ENCODE measurements at regions not wholly inside any gene's neighbourhood (a gene's known extent, or its start where the extent isn't known, plus 50 kb on each side); places are given as distances from the start of the nearest gene placed in this dataset.

- no peak for DNase-seq
Observed at GRCh38 chr12:45553204-45553603, 176.3 kb upstream of the ARID2 start.

- peak; percentile 52 to 69 for DNase-seq
Observed at GRCh38 chr12:45557016-45557415, 172.5 kb upstream of the ARID2 start.

DNA sequence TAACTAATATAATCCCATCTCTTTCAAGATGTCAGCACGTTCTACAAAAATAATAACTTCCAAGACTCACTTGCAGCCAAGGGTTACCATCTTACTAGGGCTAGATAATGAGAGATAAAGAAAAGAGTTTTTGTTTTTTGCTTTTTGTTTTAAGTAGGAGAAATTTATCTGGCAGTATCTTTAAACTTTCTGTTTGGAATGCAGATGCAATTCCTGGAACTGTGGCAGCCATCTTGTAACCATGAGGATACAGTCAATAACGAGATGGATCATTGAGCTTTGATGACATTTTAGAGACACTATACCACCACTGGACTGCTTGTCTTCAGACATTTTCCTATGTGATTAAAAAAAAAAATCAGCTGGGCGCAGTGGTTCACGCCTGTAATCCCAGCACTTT lies 171.2 kb upstream of the ARID2 start:
- DNase-seq, result no peak

DNA sequence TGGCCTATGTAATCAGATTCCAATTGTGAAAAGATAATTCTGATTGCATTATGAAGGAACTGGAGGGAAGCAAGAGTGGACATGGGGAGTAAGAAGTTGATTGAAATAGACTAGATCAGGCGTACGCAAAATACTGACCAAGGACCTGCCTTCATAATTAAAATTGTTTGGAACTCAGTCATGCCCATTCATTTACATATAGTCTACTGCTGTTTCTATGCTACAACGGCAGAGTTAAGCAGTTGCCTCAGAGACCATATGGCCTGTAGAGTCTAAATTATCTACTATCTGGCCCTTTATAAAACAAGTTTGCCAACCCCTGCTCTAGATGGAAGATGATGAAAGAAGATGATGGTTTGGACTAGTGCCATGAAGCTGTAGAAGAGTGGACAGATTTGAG lies 170.0 kb upstream of the ARID2 start:
- no peak for DNase-seq

DNA sequence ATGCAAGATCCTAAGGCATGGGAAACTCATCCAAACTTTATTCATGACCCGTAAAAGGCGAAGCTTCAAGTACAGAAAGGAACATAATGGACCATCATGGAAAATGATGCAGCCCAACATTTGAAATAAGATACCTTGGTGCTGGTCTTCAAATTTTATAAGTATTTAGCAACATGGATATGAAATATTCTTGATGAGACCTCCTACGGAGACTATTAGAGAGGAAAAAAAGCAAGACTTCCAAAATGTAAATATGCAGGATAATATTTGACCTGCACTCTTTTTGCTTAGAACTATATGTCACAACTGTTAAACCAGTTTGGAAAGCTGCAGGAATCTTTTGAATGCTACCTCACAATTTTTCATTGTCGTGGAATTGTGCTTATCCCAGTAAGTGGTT lies 168.8 kb upstream of the ARID2 start:
- DNase-seq, result no peak

GRCh38 chr12:45561488-45561887 lies 168.0 kb upstream of the ARID2 start:
- no peak for DNase-seq

DNA sequence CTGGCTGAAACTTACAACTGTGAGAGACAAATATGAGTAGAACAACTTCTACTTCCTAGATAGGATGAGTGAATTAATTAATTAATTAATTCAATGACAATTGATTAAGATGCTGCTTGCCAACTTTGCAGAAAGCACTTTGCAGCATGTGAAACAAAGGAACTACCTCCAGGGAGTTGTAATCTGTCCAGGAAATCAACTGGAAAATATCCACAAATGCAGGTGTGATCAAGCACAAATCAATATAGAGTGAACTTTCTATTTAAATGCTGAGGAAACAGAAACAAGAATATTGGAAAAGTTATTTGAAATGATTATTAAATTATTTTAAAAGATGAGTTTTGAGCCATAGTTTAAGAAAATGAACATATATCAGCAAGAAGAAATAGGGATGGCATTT lies 163.9 kb upstream of the ARID2 start:
- DNase-seq, result no peak

DNA sequence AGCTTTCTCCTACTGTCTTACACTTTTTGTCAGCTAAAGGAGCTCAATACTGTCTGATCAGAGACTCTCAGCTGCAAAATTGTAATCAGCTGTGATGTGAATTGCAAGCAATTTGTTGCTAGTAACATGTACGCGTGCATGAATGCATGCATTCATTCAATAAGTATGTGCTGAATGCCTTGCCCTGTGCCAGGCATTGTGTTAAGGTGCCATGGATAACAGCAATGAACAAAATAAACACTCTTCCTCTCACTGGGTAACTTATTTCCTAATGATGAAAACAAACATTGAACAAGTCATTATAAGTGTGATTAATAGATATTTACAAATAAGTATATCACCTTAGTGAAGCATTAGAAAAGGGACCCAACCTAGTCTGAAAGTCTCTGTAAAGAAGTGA lies 163.2 kb upstream of the ARID2 start:
- no peak for DNase-seq

DNA sequence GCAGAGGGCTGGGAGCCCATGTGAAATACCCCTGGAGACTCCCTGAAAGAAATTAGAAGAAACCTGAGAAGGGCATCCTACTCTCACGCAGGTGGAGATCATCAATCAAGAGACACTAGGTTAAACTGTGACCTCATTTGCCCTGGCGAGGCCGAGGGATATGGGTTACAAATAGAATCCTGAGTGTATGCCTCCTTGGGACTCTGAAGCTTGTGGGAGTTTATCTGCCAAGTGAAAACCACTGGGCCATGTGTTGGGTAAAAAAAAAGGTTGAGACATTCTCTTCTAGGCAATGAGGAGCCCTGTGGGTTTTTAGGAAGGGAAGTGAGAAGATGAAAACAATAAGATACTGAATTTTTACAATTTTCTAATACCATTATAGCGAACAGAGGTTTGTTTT lies 160.7 kb upstream of the ARID2 start:
- DNase-seq, result peak; percentile 41 to 56

- no peak for DNase-seq
Observed at GRCh38 chr12:45570501-45570900, 159.0 kb upstream of the ARID2 start.

- DNase-seq, result no peak
Observed at GRCh38 chr12:45572114-45572513, 157.4 kb upstream of the ARID2 start.

DNA sequence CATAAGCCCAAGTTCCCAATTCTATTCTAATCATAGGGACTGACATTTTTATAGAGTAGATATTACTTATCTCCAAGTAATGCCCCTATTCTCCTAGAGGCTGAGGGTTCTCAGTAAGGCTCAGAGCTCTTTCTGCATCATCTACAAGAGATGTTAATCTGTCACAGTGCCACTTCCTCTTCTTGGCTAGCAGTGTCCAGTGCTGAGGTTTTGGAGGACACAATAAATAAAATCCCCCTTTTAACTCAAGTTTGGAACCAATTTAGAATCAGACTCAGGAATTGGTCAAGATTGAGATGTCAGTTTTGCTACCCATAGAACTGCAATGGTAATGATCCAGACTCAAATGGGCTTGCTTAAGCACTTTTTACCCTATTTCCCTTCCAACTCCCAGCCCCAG lies 154.1 kb upstream of the ARID2 start:
- DNase-seq, result peak; percentile 8 to 9

DNA sequence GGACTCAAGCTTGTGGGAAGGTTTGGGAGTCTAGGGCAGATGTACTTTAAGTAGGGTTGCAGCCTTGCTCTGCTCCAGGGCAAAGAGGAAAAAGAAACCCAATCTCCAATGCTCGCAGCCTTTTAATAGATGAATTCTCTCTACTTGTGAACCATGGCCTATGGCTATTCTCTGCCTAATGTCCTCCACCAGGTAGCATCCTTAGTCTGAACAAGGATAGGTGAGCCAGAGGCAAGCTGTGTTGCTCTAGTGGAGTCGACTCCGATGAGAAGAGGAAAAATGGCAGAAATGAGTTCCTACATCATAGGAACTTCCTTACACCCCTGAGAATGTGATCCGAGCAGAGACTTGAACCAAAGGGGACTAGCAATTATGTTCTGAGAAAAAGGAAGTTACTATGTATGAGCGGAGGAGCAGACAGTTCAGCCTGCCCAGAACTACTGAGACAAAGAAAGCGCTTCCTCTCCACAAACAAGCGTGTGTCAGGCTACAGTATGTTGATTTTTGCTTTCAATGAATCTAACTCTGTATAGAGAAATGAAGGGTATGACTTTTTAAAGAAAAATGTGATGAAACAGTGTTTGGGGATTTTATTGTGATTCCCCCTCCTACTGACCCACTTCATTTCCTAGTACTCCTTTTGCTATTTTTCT lies 153.6 kb upstream of the ARID2 start:
- peak; percentile 91 to 94 for DNase-seq

GRCh38 chr12:45577844-45578399 lies 151.6 kb upstream of the ARID2 start:
- DNase-seq, result no peak

DNA sequence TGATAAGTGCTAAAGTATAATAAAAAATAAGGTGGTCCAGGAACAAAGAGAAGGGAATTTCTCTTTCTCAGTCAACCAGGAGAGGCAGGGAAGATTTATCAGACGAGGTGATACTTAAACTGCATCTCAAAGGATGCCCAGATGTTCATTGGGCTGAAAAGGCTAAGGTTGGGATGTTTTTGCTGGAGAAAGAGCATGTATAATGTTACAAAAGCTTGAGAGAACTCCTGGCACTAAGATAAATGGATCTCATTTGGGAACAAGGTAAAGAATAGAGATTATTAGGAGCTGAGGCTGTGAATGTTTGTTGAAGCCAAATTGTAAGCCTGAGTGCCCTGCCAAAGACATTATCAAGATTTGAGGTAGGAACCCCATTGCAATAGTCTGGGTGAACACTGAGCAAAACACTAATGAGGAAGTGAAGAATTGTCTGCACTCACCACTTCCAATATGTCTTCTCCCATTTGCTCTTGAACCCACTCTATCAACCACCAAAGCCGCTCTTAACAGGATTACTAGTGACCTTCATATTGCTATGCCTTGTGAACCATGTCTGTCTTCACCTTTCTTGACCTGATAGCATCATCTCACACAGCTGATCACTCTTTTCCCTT lies 149.0 kb upstream of the ARID2 start:
- DNase-seq, result no peak

DNA sequence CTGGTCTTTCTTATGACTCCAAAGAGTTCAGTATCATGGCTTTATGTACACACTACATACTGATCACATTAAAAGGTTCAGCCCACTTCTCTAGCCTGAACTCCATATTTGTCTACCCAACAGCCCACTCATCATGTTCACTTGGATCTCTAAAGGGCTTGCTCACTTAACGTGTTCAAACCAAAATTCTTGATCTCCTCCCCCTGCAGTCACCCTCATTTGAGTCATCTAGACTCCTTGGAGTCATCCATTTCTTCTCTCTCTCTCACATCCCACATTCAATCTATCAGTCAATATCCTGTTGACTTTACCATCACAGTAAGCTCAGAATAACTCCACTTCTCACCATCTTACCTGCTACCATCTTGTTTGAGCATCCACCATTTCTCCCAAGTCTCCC lies 148.4 kb upstream of the ARID2 start:
- no peak for DNase-seq

DNA sequence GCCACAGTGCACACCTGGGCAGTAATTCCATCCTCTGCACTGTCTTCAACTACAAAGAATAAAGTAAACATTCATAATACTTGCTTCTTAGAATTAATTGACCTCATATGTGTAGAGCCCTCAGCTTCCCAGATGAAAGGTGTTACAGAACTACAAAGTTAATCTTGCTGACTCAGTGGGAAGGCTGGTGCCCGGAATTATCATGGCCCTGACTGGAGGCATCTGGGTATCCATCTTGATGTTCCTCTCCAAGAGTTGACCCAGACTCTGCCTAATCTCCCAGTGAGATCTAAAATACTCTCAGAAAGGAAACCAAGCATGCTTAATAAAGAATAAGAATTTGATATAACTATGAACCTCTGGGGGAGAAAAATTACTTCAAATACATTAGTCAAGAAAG lies 147.0 kb upstream of the ARID2 start:
- DNase-seq, result no peak

DNA sequence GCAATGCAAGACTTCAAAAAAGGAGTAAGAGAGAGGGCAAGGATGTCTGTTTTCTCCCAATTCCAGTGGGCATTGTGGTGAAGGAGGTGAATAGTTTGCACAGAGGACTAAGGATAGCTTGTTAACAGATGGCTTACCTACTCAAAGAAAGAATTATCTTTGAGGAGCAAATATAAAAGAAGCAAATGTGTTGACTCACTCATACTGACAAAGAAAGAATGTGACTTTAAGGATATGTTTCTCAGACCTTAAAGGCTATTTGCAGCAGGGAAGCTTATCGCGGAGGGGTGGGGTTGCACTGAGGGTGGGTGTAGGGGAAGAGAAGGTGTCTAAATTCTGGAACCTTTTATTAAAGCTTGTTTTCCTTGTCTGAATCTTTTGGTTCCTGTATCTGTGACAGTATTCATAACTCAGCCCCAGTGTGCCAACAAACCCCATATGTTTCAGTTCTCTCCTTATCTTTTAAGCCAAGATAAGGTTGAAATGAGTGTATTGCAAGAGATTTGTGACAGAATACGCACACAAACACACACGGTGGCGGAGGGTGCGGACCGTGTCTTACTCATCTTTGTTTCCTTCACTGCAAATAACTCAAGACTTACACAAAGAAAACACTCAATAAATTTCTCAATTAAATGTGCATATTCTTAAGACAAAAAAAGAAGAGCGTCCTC lies 146.4 kb upstream of the ARID2 start:
- DNase-seq, result no peak

DNA sequence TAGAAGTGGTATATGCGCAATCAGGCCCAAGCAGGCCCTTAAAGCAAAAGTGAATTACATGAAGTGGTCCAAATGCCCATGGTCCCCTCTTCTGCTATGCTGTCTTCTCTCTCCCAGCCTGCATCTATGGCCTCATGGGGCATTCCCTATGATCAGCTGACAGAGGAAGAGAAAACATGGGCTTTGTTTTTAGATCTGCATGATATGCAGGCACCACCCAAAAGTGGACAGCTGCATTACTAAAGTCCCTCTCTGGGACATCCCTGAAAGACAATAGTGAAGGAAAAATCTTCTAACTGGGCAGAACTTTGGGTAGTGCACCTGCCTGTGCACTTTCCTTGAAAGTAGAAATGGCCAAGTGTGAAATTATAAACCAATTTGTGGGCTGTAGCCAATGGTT lies 145.2 kb upstream of the ARID2 start:
- DNase-seq, result no peak

GRCh38 chr12:45585522-45586230 lies 143.8 kb upstream of the ARID2 start:
- DNase-seq, result no peak

- no peak for DNase-seq
Observed at GRCh38 chr12:45586486-45586885, 143.0 kb upstream of the ARID2 start.

GRCh38 chr12:45587012-45587411 lies 142.5 kb upstream of the ARID2 start:
- no peak for DNase-seq

GRCh38 chr12:45587877-45588533 lies 141.5 kb upstream of the ARID2 start:
- no peak for DNase-seq
